ENCODE measurements at regions not wholly inside any gene's neighbourhood (a gene's known extent, or its start where the extent isn't known, plus 50 kb on each side); places are given as distances from the start of the nearest gene placed in this dataset.

GRCh38 chr13:58190577-58190976, 559.0 kb downstream of the PCDH17 start:
- TF ChIP-seq CTCF (IDR thresholded peaks at IDR 0.05) = no peak
- no peak for TF ChIP-seq POLR2A (IDR thresholded peaks at IDR 0.05)
- TF ChIP-seq EP300 (IDR thresholded peaks at IDR 0.05) = no peak
- no peak for TF ChIP-seq POLR2AphosphoS5 (IDR thresholded peaks at IDR 0.05)

Data from upper lobe of left lung (tissue), 4 donors.